ENCODE measurements at regions not wholly inside any gene's neighbourhood (a gene's known extent, or its start where the extent isn't known, plus 50 kb on each side); places are given as distances from the start of the nearest gene placed in this dataset.

GRCh38 chr11:15764948-15765347, 591.4 kb downstream of the SOX6 start:
- no peaks in the 10 kb centered on the region for H4K20me1 ChIP-seq
- H3K9me3 ChIP-seq: no peaks in the 10 kb centered on the region
- no peaks in the 10 kb centered on the region for H3K36me3 ChIP-seq
- H3K4me3 ChIP-seq: no peak overlapping the region
- no peak overlapping the region for H3K9ac ChIP-seq
- no peaks in the 10 kb centered on the region for H3K4me1 ChIP-seq
- no peak overlapping the region for H3K27ac ChIP-seq
- TF ChIP-seq Cebpa-rat (IDR thresholded peaks at IDR 0.05): no peak
- H3K27me3 ChIP-seq: no peaks in the 10 kb centered on the region
- no peak overlapping the region for H3K4me2 ChIP-seq

- no peak overlapping the region for H3K27ac ChIP-seq
- no peak overlapping the region for H3K4me3 ChIP-seq
- no peaks in the 10 kb centered on the region for H3K9me3 ChIP-seq
- no peak for TF ChIP-seq Cebpa-rat (IDR thresholded peaks at IDR 0.05)
- H3K9ac ChIP-seq: no peak overlapping the region
- no peaks in the 10 kb centered on the region for H4K20me1 ChIP-seq
- H3K36me3 ChIP-seq: no peaks in the 10 kb centered on the region
- H3K4me1 ChIP-seq: no peaks in the 10 kb centered on the region
- H3K4me2 ChIP-seq: no peak overlapping the region
- no peaks in the 10 kb centered on the region for H3K27me3 ChIP-seq
These were observed 590.8 kb downstream of the SOX6 start for GRCh38 chr11:15765530-15765929.

GRCh38 chr11:15768321-15768720, 588.0 kb downstream of the SOX6 start:
- H3K4me3 ChIP-seq: no peak overlapping the region
- no peak for TF ChIP-seq Cebpa-rat (IDR thresholded peaks at IDR 0.05)
- no peaks in the 10 kb centered on the region for H3K27me3 ChIP-seq
- no peak overlapping the region for H3K27ac ChIP-seq
- no peaks in the 10 kb centered on the region for H3K4me1 ChIP-seq
- H3K9ac ChIP-seq: no peak overlapping the region
- no peaks in the 10 kb centered on the region for H3K36me3 ChIP-seq
- no peaks in the 10 kb centered on the region for H4K20me1 ChIP-seq
- no peaks in the 10 kb centered on the region for H3K9me3 ChIP-seq
- no peak overlapping the region for H3K4me2 ChIP-seq

- no peak overlapping the region for H3K4me2 ChIP-seq
- H3K27me3 ChIP-seq: no peaks in the 10 kb centered on the region
- H4K20me1 ChIP-seq: no peaks in the 10 kb centered on the region
- H3K36me3 ChIP-seq: no peaks in the 10 kb centered on the region
- no peak overlapping the region for H3K27ac ChIP-seq
- H3K9ac ChIP-seq: no peak overlapping the region
- H3K4me3 ChIP-seq: no peak overlapping the region
- TF ChIP-seq Cebpa-rat (IDR thresholded peaks at IDR 0.05): no peak
- no peaks in the 10 kb centered on the region for H3K9me3 ChIP-seq
- no peaks in the 10 kb centered on the region for H3K4me1 ChIP-seq
These were observed 587.1 kb downstream of the SOX6 start for GRCh38 chr11:15769203-15769602.

GRCh38 chr11:15770798-15771414, 585.4 kb downstream of the SOX6 start:
- TF ChIP-seq Cebpa-rat (IDR thresholded peaks at IDR 0.05): no peak

GRCh38 chr11:15772547-15772946, 583.8 kb downstream of the SOX6 start:
- H3K27ac ChIP-seq: no peak overlapping the region
- no peak overlapping the region for H3K9ac ChIP-seq
- H4K20me1 ChIP-seq: no peaks in the 10 kb centered on the region
- H3K36me3 ChIP-seq: no peaks in the 10 kb centered on the region
- no peak overlapping the region for H3K4me2 ChIP-seq
- H3K9me3 ChIP-seq: no peaks in the 10 kb centered on the region
- TF ChIP-seq Cebpa-rat (IDR thresholded peaks at IDR 0.05): no peak
- H3K27me3 ChIP-seq: no peaks in the 10 kb centered on the region
- H3K4me1 ChIP-seq: no peaks in the 10 kb centered on the region
- no peak overlapping the region for H3K4me3 ChIP-seq

More at GRCh38 chr11:15770798-15771414, 585.4 kb downstream of the SOX6 start:
- Histone ChIP-seq H4K20me1 (no peaks in the 10 kb centered on the region), H3K27ac (no peak overlapping the region), H3K4me2 (no peak overlapping the region), H3K4me1 (no peaks in the 10 kb centered on the region), H3K27me3 (no peaks in the 10 kb centered on the region), H3K9ac (no peak overlapping the region), H3K4me3 (no peak overlapping the region), H3K36me3 (no peaks in the 10 kb centered on the region), H3K9me3 (no peaks in the 10 kb centered on the region)

- Histone ChIP-seq H3K27ac (no peak overlapping the region), H3K36me3 (no peaks in the 10 kb centered on the region), H3K9me3 (no peaks in the 10 kb centered on the region), H3K4me3 (no peak overlapping the region), H3K4me2 (no peak overlapping the region), H4K20me1 (no peaks in the 10 kb centered on the region), H3K27me3 (no peaks in the 10 kb centered on the region), H3K4me1 (no peaks in the 10 kb centered on the region), H3K9ac (no peak overlapping the region)
- TF ChIP-seq Cebpa-rat (IDR thresholded peaks at IDR 0.05): no peak
These were observed 583.4 kb downstream of the SOX6 start for GRCh38 chr11:15772981-15773380.

GRCh38 chr11:15773476-15774387, 582.6 kb downstream of the SOX6 start:
- H3K9me3 ChIP-seq: no peaks in the 10 kb centered on the region
- TF ChIP-seq Cebpa-rat (IDR thresholded peaks at IDR 0.05): no peak

GRCh38 chr11:15774388-15774939, 581.9 kb downstream of the SOX6 start:
- TF ChIP-seq Cebpa-rat (IDR thresholded peaks at IDR 0.05): no peak
- Histone ChIP-seq H3K4me3 (no peak overlapping the region), H3K4me1 (no peaks in the 10 kb centered on the region), H4K20me1 (no peaks in the 10 kb centered on the region), H3K27ac (no peak overlapping the region), H3K9ac (no peak overlapping the region), H3K9me3 (no peaks in the 10 kb centered on the region), H3K36me3 (no peaks in the 10 kb centered on the region), H3K27me3 (no peaks in the 10 kb centered on the region), H3K4me2 (no peak overlapping the region)

More at GRCh38 chr11:15773476-15774387, 582.6 kb downstream of the SOX6 start:
- Histone ChIP-seq H3K4me2 (no peak overlapping the region), H3K4me1 (no peaks in the 10 kb centered on the region), H3K36me3 (no peaks in the 10 kb centered on the region), H3K27ac (no peak overlapping the region), H4K20me1 (no peaks in the 10 kb centered on the region), H3K27me3 (no peaks in the 10 kb centered on the region), H3K9ac (no peak overlapping the region), H3K4me3 (no peak overlapping the region)

GRCh38 chr11:15775015-15775541, 581.3 kb downstream of the SOX6 start:
- TF ChIP-seq Cebpa-rat (IDR thresholded peaks at IDR 0.05): no peak
- H3K36me3 ChIP-seq: no peaks in the 10 kb centered on the region
- no peaks in the 10 kb centered on the region for H4K20me1 ChIP-seq
- no peaks in the 10 kb centered on the region for H3K9me3 ChIP-seq
- no peaks in the 10 kb centered on the region for H3K4me1 ChIP-seq
- no peaks in the 10 kb centered on the region for H3K27me3 ChIP-seq
- no peak overlapping the region for H3K27ac ChIP-seq
- no peak overlapping the region for H3K9ac ChIP-seq
- no peak overlapping the region for H3K4me3 ChIP-seq
- no peak overlapping the region for H3K4me2 ChIP-seq

Data from BLaER1 (cell line).